ENCODE measurements at regions not wholly inside any gene's neighbourhood (a gene's known extent, or its start where the extent isn't known, plus 50 kb on each side); places are given as distances from the start of the nearest gene placed in this dataset.
"Not testable (repeated sequence)": the region's sequence is repeated elsewhere in the genome, so short reads cannot be mapped to it uniquely, and the experiment has no call there.

- not testable (repeated sequence) for TF ChIP-seq POLR2A, CTCF (IDR thresholded peaks at IDR 0.05)
Observed at GRCh38 chr14:71254091-71254719, 346.9 kb downstream of the PCNX1 start.

Data from uterus (tissue), 2 donors.